Vagina (tissue), 2 donors: ENCODE measurements at regions not wholly inside any gene's neighbourhood (a gene's known extent, or its start where the extent isn't known, plus 50 kb on each side); places are given as distances from the start of the nearest gene placed in this dataset.
"Not testable (repeated sequence)": the region's sequence is repeated elsewhere in the genome, so short reads cannot be mapped to it uniquely, and the experiment has no call there.

Source experiments
- DNase-seq, 2 donors: peaks; one replicate each; pipeline ENCODE4 v3.0.0-alpha.2; 2017; ENCODE audit errors: extremely low spot score in 2 of 2
- H3K27ac ChIP-seq: fragments of 200-600 bp; sonication (generic); one replicate; pipeline ENCODE4 v1.5.1; 2019
- H3K27me3 ChIP-seq: fragments of 200-600 bp; sonication (generic); one replicate; pipeline ENCODE4 v1.5.1; 2019
- H3K36me3 ChIP-seq, 2 donors: fragments of 200-600 bp; sonication (generic); one replicate each; pipeline ENCODE4 v1.5.1; 2017 to 2019
- H3K4me1 ChIP-seq: fragments of 200-600 bp; sonication (generic); one replicate; pipeline ENCODE4 v1.5.1; 2019
- H3K4me3 ChIP-seq, 2 donors: fragments of 200-600 bp; sonication (generic); 1 replicate in 1 of 2; 2 replicates in 1 of 2; pipeline ENCODE4 v1.5.1; 2016 to 2019
- H3K9me3 ChIP-seq: fragments of 200-600 bp; sonication (generic); one replicate; pipeline ENCODE4 v1.5.1; 2019
- intact Hi-C: fragments of 100-400 bp; cut with DNase I; formaldehyde crosslinking; loops from one replicate; pipeline ENCODE4 v1.15.1; 2023

GRCh38 chr21:5975719-5976118, 4545.7 kb upstream of the TPTE start:
- H3K27me3 ChIP-seq, H3K4me3 ChIP-seq, H3K9me3 ChIP-seq, H3K36me3 ChIP-seq, H3K4me1 ChIP-seq, H3K27ac ChIP-seq, DNase-seq, intact Hi-C loops: not testable (repeated sequence)

- DNase-seq, H3K27ac ChIP-seq, H3K27me3 ChIP-seq, H3K9me3 ChIP-seq, H3K36me3 ChIP-seq, intact Hi-C loops, H3K4me3 ChIP-seq, H3K4me1 ChIP-seq: not testable (repeated sequence)
Measured at GRCh38 chr21:5997586-5997985, 4523.8 kb upstream of the TPTE start.

GRCh38 chr21:6015422-6016057, 4505.8 kb upstream of the TPTE start:
- DNase-seq, H3K27me3 ChIP-seq, H3K27ac ChIP-seq, H3K9me3 ChIP-seq, intact Hi-C loops, H3K4me1 ChIP-seq, H3K36me3 ChIP-seq, H3K4me3 ChIP-seq: not testable (repeated sequence)

- H3K27me3 ChIP-seq, H3K9me3 ChIP-seq, intact Hi-C loops, H3K4me1 ChIP-seq, H3K27ac ChIP-seq, DNase-seq, H3K4me3 ChIP-seq, H3K36me3 ChIP-seq: not testable (repeated sequence)
Measured at GRCh38 chr21:6020460-6020859, 4500.9 kb upstream of the TPTE start.

- H3K9me3 ChIP-seq, H3K4me3 ChIP-seq, H3K27me3 ChIP-seq, intact Hi-C loops, H3K4me1 ChIP-seq, DNase-seq, H3K36me3 ChIP-seq, H3K27ac ChIP-seq: not testable (repeated sequence)
Measured at GRCh38 chr21:6020953-6021716, 4500.2 kb upstream of the TPTE start.

GRCh38 chr21:6021717-6022270, 4499.6 kb upstream of the TPTE start:
- H3K27ac ChIP-seq, H3K36me3 ChIP-seq, H3K27me3 ChIP-seq, DNase-seq, H3K4me3 ChIP-seq, H3K9me3 ChIP-seq, H3K4me1 ChIP-seq, intact Hi-C loops: not testable (repeated sequence)

GRCh38 chr21:6023331-6023730, 4498.1 kb upstream of the TPTE start:
- H3K27ac ChIP-seq, DNase-seq, H3K27me3 ChIP-seq, intact Hi-C loops, H3K9me3 ChIP-seq, H3K4me1 ChIP-seq, H3K36me3 ChIP-seq, H3K4me3 ChIP-seq: not testable (repeated sequence)

GRCh38 chr21:6025139-6025538, 4496.2 kb upstream of the TPTE start:
- intact Hi-C loops, H3K4me3 ChIP-seq, H3K36me3 ChIP-seq, H3K4me1 ChIP-seq, H3K27me3 ChIP-seq, H3K27ac ChIP-seq, H3K9me3 ChIP-seq, DNase-seq: not testable (repeated sequence)

- H3K4me3 ChIP-seq, H3K9me3 ChIP-seq, H3K27ac ChIP-seq, H3K27me3 ChIP-seq, H3K4me1 ChIP-seq, H3K36me3 ChIP-seq, DNase-seq, intact Hi-C loops: not testable (repeated sequence)
Measured at GRCh38 chr21:6027497-6027896, 4493.9 kb upstream of the TPTE start.

GRCh38 chr21:6034124-6034678, 4487.2 kb upstream of the TPTE start:
- H3K4me1 ChIP-seq, intact Hi-C loops: not testable (repeated sequence)

GRCh38 chr21:6034820-6035473, 4486.4 kb upstream of the TPTE start:
- H3K4me1 ChIP-seq, H3K27ac ChIP-seq, H3K9me3 ChIP-seq, intact Hi-C loops, H3K27me3 ChIP-seq, H3K36me3 ChIP-seq, DNase-seq, H3K4me3 ChIP-seq: not testable (repeated sequence)

More at GRCh38 chr21:6034124-6034678, 4487.2 kb upstream of the TPTE start:
- H3K4me3 ChIP-seq, H3K9me3 ChIP-seq, H3K27ac ChIP-seq, H3K36me3 ChIP-seq, DNase-seq, H3K27me3 ChIP-seq: not testable (repeated sequence)

GRCh38 chr21:6035474-6036155, 4485.8 kb upstream of the TPTE start:
- intact Hi-C loops, H3K4me1 ChIP-seq, H3K36me3 ChIP-seq, DNase-seq, H3K4me3 ChIP-seq, H3K9me3 ChIP-seq, H3K27me3 ChIP-seq, H3K27ac ChIP-seq: not testable (repeated sequence)

GRCh38 chr21:6039224-6039623, 4482.2 kb upstream of the TPTE start:
- H3K27me3 ChIP-seq, intact Hi-C loops, DNase-seq, H3K27ac ChIP-seq, H3K9me3 ChIP-seq, H3K4me1 ChIP-seq, H3K36me3 ChIP-seq, H3K4me3 ChIP-seq: not testable (repeated sequence)
